Nephron (organoid): ENCODE measurements at regions not wholly inside any gene's neighbourhood (a gene's known extent, or its start where the extent isn't known, plus 50 kb on each side); places are given as distances from the start of the nearest gene placed in this dataset.

Experiments used
- H3K27ac Mint-ChIP-seq, 3 experiments: 2 replicates each; pipeline ENCODE4 v1.8.0; 2020; ENCODE audit warnings: mixed read lengths in 3 of 3, mild to moderate bottlenecking in 2 of 3, moderate library complexity in 1 of 3
- H3K27me3 Mint-ChIP-seq: 2 replicates; pipeline ENCODE4 v1.8.0; 2021; ENCODE audit warnings: low read depth, mild to moderate bottlenecking, moderate library complexity, mixed read lengths
- H3K36me3 Mint-ChIP-seq: 2 replicates; pipeline ENCODE4 v1.8.0; 2020; ENCODE audit warnings: low read depth, mixed read lengths
- H3K4me1 Mint-ChIP-seq: 2 replicates; pipeline ENCODE4 v1.8.0; 2020; ENCODE audit warnings: mixed read lengths
- H3K4me3 Mint-ChIP-seq, 3 experiments: 2 replicates each; pipeline ENCODE4 v1.8.0; 2020; ENCODE audit warnings: mild to moderate bottlenecking in 3 of 3, mixed read lengths in 3 of 3, moderate library complexity in 2 of 3
- H3K9me3 Mint-ChIP-seq: 2 replicates; pipeline ENCODE4 v1.8.0; 2020; ENCODE audit warnings: mixed read lengths
- TF ChIP-seq, protein P1 (sequence below), 3 experiments: fragments of 200-600 bp; sonication (generic); IDR thresholded peaks; one replicate each; pipeline ENCODE4 v1.5.0; 2021; ENCODE audit warnings: antibody characterized with exemption in 3 of 3; ENCODE audit not compliant: unreplicated experiment in 3 of 3

DNA sequence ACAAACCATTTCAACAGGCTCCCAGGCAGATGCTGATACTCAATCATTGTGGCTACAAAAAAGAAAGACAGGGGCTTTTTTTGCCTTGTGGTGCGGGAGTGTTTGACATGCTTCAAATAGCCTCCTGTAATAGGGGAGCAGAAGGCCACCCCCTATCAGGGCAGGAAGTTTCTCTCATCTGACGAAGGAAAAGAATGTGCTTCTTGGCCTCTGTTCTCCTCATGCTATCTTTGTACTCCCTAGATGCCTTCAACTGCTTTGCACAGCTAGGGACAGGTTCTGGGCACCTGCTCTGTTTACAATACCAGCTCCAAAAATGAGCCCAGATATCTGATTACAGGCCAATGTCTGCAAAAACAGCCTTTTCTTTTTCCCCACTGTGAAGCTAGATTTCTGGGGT, 391.1 kb downstream of the STIM2 start:
- H3K4me1 Mint-ChIP-seq = peaks cover 5% of the 10 kb centered on the region
- TF ChIP-seq, protein P1, sequence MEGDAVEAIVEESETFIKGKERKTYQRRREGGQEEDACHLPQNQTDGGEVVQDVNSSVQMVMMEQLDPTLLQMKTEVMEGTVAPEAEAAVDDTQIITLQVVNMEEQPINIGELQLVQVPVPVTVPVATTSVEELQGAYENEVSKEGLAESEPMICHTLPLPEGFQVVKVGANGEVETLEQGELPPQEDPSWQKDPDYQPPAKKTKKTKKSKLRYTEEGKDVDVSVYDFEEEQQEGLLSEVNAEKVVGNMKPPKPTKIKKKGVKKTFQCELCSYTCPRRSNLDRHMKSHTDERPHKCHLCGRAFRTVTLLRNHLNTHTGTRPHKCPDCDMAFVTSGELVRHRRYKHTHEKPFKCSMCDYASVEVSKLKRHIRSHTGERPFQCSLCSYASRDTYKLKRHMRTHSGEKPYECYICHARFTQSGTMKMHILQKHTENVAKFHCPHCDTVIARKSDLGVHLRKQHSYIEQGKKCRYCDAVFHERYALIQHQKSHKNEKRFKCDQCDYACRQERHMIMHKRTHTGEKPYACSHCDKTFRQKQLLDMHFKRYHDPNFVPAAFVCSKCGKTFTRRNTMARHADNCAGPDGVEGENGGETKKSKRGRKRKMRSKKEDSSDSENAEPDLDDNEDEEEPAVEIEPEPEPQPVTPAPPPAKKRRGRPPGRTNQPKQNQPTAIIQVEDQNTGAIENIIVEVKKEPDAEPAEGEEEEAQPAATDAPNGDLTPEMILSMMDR (IDR thresholded peaks at IDR 0.05; ENCODE audit: unreplicated experiment in 3 of 3) = no peak

DNA sequence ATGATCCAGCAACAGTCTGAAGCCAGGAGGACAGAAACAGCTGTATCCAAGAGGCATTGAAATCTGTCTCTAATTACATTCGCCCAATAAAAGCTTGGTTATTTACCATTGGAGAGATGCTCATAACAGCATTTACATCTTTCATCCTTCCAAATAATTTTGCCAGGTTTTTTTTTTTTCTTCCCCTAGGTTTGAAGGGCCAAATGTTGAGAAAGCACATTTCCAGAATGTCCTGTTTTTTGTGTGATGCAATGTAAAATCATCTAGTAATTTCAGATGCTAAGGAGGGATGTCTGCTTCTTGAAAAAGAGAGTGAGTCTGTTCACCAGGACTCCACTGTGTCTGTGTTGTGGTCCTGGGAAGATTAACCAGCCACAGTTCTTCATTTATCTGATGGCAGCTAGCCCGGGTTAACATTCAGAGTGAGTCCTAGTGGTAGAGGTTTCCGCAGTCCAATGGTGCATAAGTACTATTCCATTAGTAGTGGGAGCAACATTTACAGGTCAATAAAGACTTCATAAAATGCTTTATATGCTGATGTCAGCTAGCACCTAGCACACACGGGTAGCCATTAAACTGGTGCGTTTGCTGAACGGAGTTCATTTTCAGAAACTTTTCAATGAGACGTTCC, 406.8 kb downstream of the STIM2 start:
- Mint-ChIP-seq H3K9me3 (no peaks in the 10 kb centered on the region), H3K4me1 (no peaks in the 10 kb centered on the region), H3K27me3 (no peaks in the 10 kb centered on the region), H3K27ac (no peak overlapping the region), H3K4me3 (no peak overlapping the region), H3K36me3 (no peaks in the 10 kb centered on the region)
- TF ChIP-seq, protein P1 (IDR thresholded peaks at IDR 0.05; ENCODE audit: unreplicated experiment in 3 of 3) = no peak

More for the DNA sequence above, 391.1 kb downstream of the STIM2 start:
- no peak overlapping the region for H3K27ac Mint-ChIP-seq
- no peaks in the 10 kb centered on the region for H3K27me3 Mint-ChIP-seq
- peaks cover 4% of the 10 kb centered on the region for H3K9me3 Mint-ChIP-seq
- no peaks in the 10 kb centered on the region for H3K36me3 Mint-ChIP-seq
- no peak overlapping the region for H3K4me3 Mint-ChIP-seq

DNA sequence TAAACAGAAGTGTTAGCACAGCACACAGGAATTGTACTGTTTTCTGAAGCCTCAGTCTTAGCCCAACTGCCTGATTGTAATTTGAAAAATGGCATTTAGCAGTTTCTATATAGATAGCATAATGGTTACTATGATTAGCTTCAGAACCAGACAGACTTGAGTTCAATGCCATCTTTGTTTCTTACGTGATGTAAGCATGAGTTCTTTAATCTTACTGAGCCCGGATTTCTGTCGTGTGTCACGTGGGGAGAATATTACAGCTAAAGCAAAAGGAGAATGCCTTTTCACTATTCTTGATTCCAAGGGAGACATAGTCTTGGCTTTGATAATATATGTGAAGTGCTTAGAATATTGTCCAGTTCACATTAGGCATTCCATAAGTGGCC, 407.3 kb downstream of the STIM2 start:
- Mint-ChIP-seq H3K4me1 (no peaks in the 10 kb centered on the region), H3K9me3 (no peaks in the 10 kb centered on the region), H3K4me3 (no peak overlapping the region), H3K27me3 (no peaks in the 10 kb centered on the region), H3K36me3 (no peaks in the 10 kb centered on the region), H3K27ac (no peak overlapping the region)
- TF ChIP-seq, protein P1 (IDR thresholded peaks at IDR 0.05; ENCODE audit: unreplicated experiment in 3 of 3) = no peak

DNA sequence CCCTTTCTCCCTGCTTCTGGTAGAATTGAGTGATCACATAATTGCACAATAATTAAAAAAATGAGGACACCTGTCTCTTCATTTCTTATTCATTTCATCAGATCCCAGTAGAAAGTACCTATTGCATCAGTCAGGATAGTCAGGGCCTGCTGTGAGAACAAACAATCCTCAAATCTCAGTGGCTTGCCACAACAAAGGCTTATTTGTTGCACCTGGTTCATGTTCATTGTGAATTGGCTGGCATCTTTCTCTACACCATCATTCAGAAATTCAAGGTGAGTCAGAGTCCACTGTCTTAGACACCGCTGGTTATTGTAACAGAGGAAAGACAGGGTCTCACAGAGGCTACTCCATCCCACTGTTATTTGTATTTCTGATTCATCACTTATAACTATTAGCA, 409.8 kb downstream of the STIM2 start:
- no peaks in the 10 kb centered on the region for H3K36me3 Mint-ChIP-seq
- TF ChIP-seq, protein P1 (IDR thresholded peaks at IDR 0.05; ENCODE audit: unreplicated experiment in 3 of 3) = no peak
- H3K4me1 Mint-ChIP-seq = no peaks in the 10 kb centered on the region
- no peak overlapping the region for H3K4me3 Mint-ChIP-seq
- H3K9me3 Mint-ChIP-seq = no peaks in the 10 kb centered on the region
- no peak overlapping the region for H3K27ac Mint-ChIP-seq
- H3K27me3 Mint-ChIP-seq = no peaks in the 10 kb centered on the region

DNA sequence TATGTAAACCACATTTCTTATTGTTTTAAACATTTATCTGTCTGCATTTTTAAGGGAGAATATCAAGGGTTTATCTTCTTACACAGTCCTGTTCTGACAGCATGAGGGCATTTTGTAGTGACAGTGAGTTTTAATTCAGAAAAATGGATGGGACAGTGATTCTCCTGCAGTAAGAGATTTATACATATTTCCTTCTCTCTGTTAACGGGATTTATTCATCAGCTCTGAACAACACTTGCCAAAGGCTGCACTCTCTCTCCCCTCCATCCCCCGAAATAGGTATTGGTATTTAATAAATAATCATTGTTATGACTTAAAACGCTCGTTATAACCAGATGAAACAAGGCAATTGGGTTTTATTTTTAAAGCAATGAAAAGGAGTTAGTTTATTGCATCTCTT, 410.9 kb downstream of the STIM2 start:
- TF ChIP-seq, protein P1 (IDR thresholded peaks at IDR 0.05; ENCODE audit: unreplicated experiment in 3 of 3) = no peak
- no peak overlapping the region for H3K27ac Mint-ChIP-seq
- H3K4me3 Mint-ChIP-seq = no peak overlapping the region
- H3K4me1 Mint-ChIP-seq = no peaks in the 10 kb centered on the region
- no peaks in the 10 kb centered on the region for H3K27me3 Mint-ChIP-seq
- no peaks in the 10 kb centered on the region for H3K36me3 Mint-ChIP-seq
- H3K9me3 Mint-ChIP-seq = no peaks in the 10 kb centered on the region

DNA sequence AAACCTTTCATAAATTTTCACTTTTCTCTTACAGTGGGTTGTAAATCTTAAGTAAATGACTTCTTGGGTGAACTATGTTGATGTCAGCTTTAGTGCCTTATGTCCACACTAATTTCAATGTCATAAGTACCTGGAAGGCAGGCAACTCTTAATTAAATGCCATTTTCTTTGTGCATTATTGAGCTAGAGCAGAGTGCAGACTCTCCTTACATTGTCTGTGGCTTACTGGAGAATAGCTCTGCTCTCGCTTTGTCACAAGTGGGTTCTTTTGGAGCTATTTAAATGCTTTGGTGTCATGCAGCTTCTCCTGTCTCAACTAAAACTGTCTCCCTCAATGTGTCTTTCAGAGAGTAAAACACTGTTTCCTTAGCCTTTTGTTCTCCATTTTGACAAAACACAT, 411.6 kb downstream of the STIM2 start:
- Mint-ChIP-seq H3K4me3 (no peak overlapping the region), H3K4me1 (no peaks in the 10 kb centered on the region), H3K9me3 (no peaks in the 10 kb centered on the region), H3K27me3 (no peaks in the 10 kb centered on the region), H3K27ac (no peak overlapping the region), H3K36me3 (no peaks in the 10 kb centered on the region)
- TF ChIP-seq, protein P1 (IDR thresholded peaks at IDR 0.05; ENCODE audit: unreplicated experiment in 3 of 3) = no peak
